Memory B cell (primary cell): ENCODE measurements at regions not wholly inside any gene's neighbourhood (a gene's known extent, or its start where the extent isn't known, plus 50 kb on each side); places are given as distances from the start of the nearest gene placed in this dataset.
A peak's percentile ranks its signal among the peaks of the same experiment; 100 is the strongest.

Source experiments
- ATAC-seq: fragments of 150-1000 bp; cut with Tn5 transposase; 2 replicates; pipeline ENCODE4 v1.10.0; 2021; ENCODE audit warnings: low read depth, mild to moderate bottlenecking, moderate library complexity
- DNase-seq, 2 donors: peaks; one replicate each; pipeline ENCODE4 v3.0.0; 2022; ENCODE audit warnings: low spot score in 2 of 2
- H3K27ac Mint-ChIP-seq: one replicate; pipeline ENCODE4 v1.8.0; 2022; ENCODE audit warnings: mild to moderate bottlenecking, moderate library complexity, mixed read lengths
- H3K27me3 Mint-ChIP-seq: one replicate; pipeline ENCODE4 v1.8.0; 2022; ENCODE audit warnings: mixed read lengths
- H3K36me3 Mint-ChIP-seq: one replicate; pipeline ENCODE4 v1.8.0; 2022; ENCODE audit warnings: mild to moderate bottlenecking, mixed read lengths
- H3K4me1 Mint-ChIP-seq: one replicate; pipeline ENCODE4 v1.8.0; 2022; ENCODE audit warnings: mixed read lengths
- H3K4me3 Mint-ChIP-seq: one replicate; pipeline ENCODE4 v1.8.0; 2022; ENCODE audit warnings: mild to moderate bottlenecking, moderate library complexity, mixed read lengths
- H3K9me3 Mint-ChIP-seq: one replicate; pipeline ENCODE4 v1.8.0; 2022; ENCODE audit warnings: mixed read lengths

DNA sequence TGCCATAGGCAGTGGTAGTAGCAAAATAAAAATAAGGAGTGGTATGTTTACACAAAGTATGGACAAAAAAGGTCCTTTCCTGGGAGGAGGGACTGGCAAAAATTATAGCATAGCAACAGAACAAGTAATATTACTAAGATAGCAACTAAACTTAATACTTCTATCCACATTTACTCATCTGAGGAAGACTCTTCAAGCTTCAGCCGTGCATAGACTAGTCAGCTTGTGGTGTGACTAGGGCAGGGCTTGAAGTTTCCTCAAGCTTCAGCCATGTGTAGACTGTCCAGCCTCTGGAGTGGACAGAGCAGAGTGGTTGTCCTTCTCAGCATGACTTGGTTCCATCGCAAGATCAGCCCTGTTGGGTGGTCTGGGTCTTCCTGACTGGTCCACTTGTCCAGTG lies 268.3 kb upstream of the RBMY1B start:
- peak overlapping the region; percentile 98 for H3K27ac Mint-ChIP-seq
- peaks cover 2% of the 10 kb centered on the region for H3K9me3 Mint-ChIP-seq
- H3K4me3 Mint-ChIP-seq = no peak overlapping the region
- no peak for DNase-seq
- peaks cover 18% of the 10 kb centered on the region for H3K4me1 Mint-ChIP-seq
- no peak for ATAC-seq
- peaks cover 16% of the 10 kb centered on the region for H3K36me3 Mint-ChIP-seq
- no peaks in the 10 kb centered on the region for H3K27me3 Mint-ChIP-seq

DNA sequence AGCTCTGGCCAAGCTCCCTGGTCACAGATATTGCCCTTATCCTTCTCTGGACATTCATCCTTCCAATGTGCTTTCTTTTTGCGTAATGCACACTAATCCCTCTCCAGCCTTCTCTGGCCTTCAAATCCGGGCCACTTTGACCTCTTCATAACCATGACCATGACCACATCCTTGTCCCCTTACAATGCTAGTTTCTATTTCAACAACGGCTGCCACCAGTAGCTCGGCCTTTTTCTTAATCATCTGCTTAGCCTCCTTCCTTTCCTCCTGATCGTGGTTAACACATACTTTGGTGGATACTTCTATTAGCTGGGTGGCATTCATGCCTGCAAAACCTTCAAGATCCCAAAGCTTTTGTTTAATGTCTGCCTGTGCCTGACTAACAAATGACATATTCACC lies 264.4 kb upstream of the RBMY1B start:
- Mint-ChIP-seq H3K27ac (peak overlapping the region; percentile 96), H3K36me3 (peaks cover 6% of the 10 kb centered on the region), H3K4me1 (peaks cover 34% of the 10 kb centered on the region), H3K27me3 (no peaks in the 10 kb centered on the region), H3K4me3 (peak overlapping the region; percentile 45), H3K9me3 (no peaks in the 10 kb centered on the region)
- ATAC-seq (no peak), DNase-seq (no peak)

DNA sequence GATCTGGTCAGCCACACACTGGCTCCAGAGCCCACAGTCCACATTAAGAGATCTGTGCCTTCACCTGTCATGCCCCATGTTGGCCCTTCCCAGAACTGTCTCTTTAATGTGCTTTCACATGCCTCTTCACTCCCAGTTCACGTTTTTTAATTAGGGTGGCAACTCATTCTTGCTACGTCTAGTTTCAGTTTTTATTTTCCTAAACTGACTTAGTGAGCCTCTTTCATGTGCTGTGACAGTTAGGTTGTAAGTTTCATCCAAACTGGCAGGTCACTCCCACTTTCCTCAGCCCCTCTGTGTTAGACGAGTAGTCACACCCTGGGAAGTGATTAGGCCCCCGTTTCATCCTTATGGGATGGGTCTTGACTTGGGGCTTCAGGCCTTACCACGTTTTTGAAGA lies 262.5 kb upstream of the RBMY1B start:
- Mint-ChIP-seq H3K27me3 (no peaks in the 10 kb centered on the region), H3K36me3 (no peaks in the 10 kb centered on the region), H3K27ac (peak overlapping the region; percentile 96), H3K4me1 (peaks cover 30% of the 10 kb centered on the region), H3K9me3 (no peaks in the 10 kb centered on the region), H3K4me3 (peak overlapping the region; percentile 39)
- ATAC-seq (peak; percentile 8), DNase-seq (no peak)

DNA sequence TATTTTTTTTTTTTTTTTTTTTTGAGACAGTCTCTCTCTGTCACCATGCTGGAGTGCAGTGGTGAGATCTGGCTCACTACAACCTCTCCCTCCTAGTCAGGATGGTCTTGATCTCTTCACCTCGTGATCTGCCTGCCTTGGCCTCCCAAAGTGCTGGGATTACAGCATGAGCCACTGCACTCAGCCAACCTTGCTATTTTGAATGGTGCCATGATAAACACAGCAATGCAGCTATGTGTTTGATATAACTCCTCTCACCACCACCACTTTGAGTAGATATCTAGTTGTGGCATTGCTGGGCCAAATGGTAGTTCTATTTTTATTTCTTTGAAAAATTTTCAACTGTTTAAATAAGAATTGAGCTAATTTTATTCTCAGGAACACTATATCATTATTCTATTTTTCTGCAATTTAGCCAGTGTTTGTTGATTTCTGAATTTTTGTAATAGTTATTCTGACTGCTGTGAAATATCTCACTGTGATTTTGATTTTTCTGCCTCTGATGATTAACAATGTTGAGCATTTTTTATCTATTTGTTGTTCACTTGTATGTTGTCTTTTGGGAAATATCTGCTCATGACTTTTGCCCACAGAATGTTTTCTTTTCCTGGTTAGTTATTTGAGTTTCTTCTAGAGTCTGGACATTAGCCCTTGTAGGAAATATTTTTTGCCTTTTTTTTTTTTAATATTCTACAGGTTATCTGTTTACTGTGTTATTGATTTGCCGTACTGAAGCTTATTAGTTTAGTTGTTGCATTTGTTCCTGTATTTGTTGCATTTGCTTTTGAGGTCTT lies 257.5 kb upstream of the RBMY1B start:
- H3K27ac Mint-ChIP-seq = no peak overlapping the region
- H3K4me3 Mint-ChIP-seq = no peak overlapping the region
- H3K36me3 Mint-ChIP-seq = no peaks in the 10 kb centered on the region
- H3K9me3 Mint-ChIP-seq = no peaks in the 10 kb centered on the region
- ATAC-seq (no peak), DNase-seq (no peak)
- no peaks in the 10 kb centered on the region for H3K27me3 Mint-ChIP-seq
- peaks cover 26% of the 10 kb centered on the region for H3K4me1 Mint-ChIP-seq

DNA sequence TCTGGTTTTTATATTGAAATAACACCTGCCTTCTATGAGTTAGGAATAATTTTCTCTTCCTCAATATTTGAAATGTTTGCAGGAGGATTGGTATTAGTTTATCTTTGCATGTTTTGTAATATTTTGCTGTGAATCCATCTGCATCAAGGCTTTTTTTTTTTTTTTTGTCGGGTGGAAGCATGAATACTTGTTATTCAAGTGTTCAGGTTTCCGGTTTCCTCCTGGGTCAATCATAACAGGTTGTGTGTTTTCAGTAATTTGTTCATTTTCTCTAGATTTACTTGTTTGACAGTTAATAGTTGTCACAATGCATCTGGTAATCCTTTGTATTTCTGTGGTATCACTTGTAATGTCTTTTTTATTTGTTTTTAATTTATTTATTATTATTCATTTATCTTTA lies 256.7 kb upstream of the RBMY1B start:
- H3K27ac Mint-ChIP-seq = no peak overlapping the region
- ATAC-seq = no peak
- H3K4me3 Mint-ChIP-seq = peak overlapping the region; percentile 70

DNA sequence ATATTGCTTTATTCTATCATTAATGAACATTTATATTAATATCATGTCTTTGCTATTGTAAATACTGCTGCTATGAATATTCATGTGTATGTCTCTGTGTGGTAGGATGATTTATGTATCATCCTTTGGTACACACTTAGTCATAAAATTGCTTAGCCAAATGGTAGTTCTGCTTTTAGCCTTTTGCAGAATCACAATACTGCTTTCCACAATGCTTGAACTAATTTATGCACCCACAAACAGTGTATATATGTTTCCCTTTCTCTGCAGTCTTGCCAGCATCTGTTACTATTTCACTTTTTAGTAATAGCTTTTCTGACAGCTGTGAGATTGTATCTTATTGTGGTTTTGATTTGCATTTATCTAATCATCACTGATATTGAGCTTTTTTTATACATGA lies 254.3 kb upstream of the RBMY1B start:
- Mint-ChIP-seq H3K9me3 (no peaks in the 10 kb centered on the region), H3K4me1 (peaks cover 16% of the 10 kb centered on the region), H3K4me3 (no peak overlapping the region), H3K27me3 (no peaks in the 10 kb centered on the region), H3K27ac (no peak overlapping the region), H3K36me3 (no peaks in the 10 kb centered on the region)
- peak; percentile 89 for ATAC-seq
- no peak for DNase-seq

More for the DNA sequence above, 256.7 kb upstream of the RBMY1B start:
- no peaks in the 10 kb centered on the region for H3K27me3 Mint-ChIP-seq
- no peak for DNase-seq
- no peaks in the 10 kb centered on the region for H3K9me3 Mint-ChIP-seq
- H3K36me3 Mint-ChIP-seq = no peaks in the 10 kb centered on the region
- peaks cover 22% of the 10 kb centered on the region for H3K4me1 Mint-ChIP-seq

DNA sequence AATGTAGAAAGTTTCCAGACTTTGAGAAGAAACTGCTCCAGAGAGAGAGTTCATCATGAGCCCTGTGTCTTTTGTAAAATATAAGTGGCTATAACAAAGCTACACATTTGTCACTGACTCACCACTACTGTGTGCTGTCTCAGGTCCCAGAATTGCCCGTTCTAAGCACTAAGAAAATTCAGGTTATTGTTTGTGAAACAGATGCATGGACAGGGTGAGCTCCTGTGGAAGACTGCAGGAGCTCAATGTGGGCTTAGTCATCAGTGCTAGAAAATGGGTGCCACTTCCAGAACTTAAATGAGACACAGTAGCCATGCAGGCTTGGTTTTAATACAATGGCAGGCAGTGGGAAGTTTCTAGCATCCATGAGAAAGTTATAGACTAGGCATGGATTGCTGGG lies 251.4 kb upstream of the RBMY1B start:
- ATAC-seq (no peak), DNase-seq (no peak)
- Mint-ChIP-seq H3K27ac (peak overlapping the region; percentile 72), H3K4me1 (peaks cover 12% of the 10 kb centered on the region), H3K36me3 (no peaks in the 10 kb centered on the region), H3K27me3 (no peaks in the 10 kb centered on the region), H3K9me3 (no peaks in the 10 kb centered on the region), H3K4me3 (no peak overlapping the region)

DNA sequence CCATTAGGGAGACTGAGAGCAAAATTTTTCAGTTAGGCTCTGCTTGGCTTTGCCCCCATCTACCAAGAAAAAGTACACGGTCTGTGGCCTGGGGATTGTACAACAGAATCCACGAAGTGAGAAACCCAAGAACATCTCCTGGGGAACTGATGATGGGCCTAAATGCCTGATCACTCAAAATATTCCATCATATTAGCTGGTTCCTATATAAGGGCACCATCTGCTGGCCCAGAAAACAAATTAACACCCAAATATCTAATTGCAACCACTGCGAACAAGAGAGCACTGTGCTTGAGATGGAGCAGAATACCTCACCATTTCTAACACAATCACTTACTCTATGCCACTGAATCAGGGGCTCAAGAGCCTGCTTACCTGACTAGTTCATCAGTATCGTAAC lies 250.8 kb upstream of the RBMY1B start:
- peaks cover 10% of the 10 kb centered on the region for H3K4me1 Mint-ChIP-seq
- H3K9me3 Mint-ChIP-seq = no peaks in the 10 kb centered on the region
- no peaks in the 10 kb centered on the region for H3K36me3 Mint-ChIP-seq
- no peaks in the 10 kb centered on the region for H3K27me3 Mint-ChIP-seq
- DNase-seq = no peak
- peak overlapping the region; percentile 72 for H3K27ac Mint-ChIP-seq
- peak; percentile 59 for ATAC-seq
- no peak overlapping the region for H3K4me3 Mint-ChIP-seq

DNA sequence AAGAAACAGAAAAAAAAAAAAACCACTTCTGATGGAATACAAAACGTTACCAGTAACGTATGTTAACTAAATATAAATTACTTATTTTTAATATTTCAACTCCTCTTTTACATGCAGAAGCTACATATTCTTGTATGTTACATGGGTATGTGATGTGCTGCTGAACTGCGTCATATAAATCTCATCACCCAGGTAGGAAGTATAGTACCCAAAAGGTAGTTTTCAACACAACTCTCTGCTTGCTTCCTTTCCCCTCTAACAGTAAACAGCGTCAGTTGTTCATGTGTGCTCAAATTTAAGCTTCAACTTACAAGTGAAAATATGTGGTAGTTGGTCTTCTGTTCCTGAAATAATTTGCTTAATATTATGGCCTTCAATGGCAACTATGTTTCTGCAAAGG lies 250.0 kb upstream of the RBMY1B start:
- no peaks in the 10 kb centered on the region for H3K36me3 Mint-ChIP-seq
- DNase-seq (no peak), ATAC-seq (no peak)
- no peaks in the 10 kb centered on the region for H3K9me3 Mint-ChIP-seq
- peaks cover 10% of the 10 kb centered on the region for H3K4me1 Mint-ChIP-seq
- no peaks in the 10 kb centered on the region for H3K27me3 Mint-ChIP-seq
- no peak overlapping the region for H3K27ac Mint-ChIP-seq
- no peak overlapping the region for H3K4me3 Mint-ChIP-seq

DNA sequence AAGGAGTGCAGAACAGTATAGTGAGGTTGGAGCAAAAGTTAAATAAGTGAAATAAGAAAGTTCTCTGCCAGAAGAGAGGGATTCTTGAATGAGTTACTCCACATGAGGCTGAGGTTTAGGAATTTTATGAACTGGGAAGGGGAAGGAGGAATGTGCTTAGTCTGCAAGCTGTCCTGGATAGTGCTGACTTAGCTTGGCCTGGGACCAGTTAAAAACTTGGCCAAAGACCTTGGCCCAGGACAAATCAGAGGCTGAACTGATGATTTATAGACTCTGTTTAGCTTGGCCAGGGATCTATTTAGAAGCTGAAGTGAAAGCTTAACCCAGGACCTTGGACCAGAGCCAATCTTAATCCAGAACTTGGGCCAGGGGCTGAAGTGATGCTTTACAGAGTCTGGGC lies 244.4 kb upstream of the RBMY1B start:
- no peak for DNase-seq
- no peak overlapping the region for H3K27ac Mint-ChIP-seq
- no peaks in the 10 kb centered on the region for H3K27me3 Mint-ChIP-seq
- ATAC-seq = no peak
- H3K4me3 Mint-ChIP-seq = no peak overlapping the region
- H3K4me1 Mint-ChIP-seq = no peaks in the 10 kb centered on the region
- no peaks in the 10 kb centered on the region for H3K9me3 Mint-ChIP-seq
- no peaks in the 10 kb centered on the region for H3K36me3 Mint-ChIP-seq

DNA sequence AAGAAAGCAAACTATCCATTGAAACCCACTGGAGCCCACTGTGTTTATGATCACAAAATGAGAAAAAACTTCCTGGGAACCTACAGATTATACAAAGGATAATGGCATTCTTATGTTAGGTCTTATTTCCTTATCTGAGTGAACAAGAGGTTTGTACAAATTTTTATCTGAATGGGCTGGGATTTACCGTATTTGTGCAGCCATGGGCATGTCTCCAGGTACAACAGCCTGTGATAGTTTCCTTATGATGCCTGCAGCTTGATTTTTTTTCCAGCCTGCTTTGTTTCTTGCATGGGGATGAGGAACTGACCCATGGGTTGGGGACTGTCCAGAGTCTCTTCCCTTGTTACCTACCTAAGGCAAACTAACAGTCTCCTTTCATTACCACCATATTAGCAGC lies 244.0 kb upstream of the RBMY1B start:
- Mint-ChIP-seq H3K4me1 (no peaks in the 10 kb centered on the region), H3K9me3 (no peaks in the 10 kb centered on the region), H3K36me3 (no peaks in the 10 kb centered on the region), H3K4me3 (no peak overlapping the region), H3K27me3 (no peaks in the 10 kb centered on the region), H3K27ac (no peak overlapping the region)
- DNase-seq = no peak
- no peak for ATAC-seq

DNA sequence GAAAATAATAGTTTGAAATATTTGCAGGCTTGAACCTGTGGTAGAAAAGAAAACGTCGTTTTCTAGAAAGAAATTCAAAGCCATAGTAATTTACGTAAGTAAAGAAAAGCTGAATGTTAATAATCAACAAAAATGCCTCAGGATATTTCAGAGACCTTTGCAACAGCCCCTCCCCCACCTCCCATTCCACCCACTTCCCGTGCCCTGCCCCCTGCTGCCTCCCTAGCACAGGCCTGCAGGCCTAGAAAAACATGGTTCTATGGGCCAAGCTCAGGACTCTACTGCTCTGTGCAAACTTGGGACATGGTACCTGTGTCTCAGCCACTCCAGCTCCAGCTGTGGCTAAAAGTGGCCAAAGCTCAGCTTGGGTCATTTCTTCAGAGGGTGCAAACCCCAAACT lies 223.4 kb upstream of the RBMY1B start:
- no peak for DNase-seq
- no peak for ATAC-seq
- Mint-ChIP-seq H3K27ac (no peak overlapping the region), H3K27me3 (no peaks in the 10 kb centered on the region), H3K36me3 (no peaks in the 10 kb centered on the region), H3K4me1 (peaks cover 6% of the 10 kb centered on the region), H3K4me3 (no peak overlapping the region), H3K9me3 (no peaks in the 10 kb centered on the region)

DNA sequence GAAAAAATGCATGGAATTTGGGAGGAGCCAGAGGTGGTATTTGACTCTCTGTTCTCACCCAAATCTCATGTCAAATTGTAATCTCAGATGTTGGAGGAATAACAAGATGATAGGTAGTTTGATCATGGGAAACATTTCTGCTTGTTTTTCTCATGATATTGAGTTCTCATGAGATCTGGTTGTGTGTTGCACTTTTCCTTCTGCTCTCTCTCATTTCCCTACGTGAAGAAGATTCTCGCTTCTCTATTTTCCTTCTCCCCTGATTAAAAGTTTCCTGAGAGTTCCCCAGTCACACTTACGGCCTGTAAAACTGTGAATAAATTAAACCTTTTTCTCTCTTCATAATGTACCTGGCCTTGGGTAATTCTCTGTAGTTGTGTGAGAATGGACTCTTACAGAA lies 222.2 kb upstream of the RBMY1B start:
- peaks cover 6% of the 10 kb centered on the region for H3K4me1 Mint-ChIP-seq
- no peaks in the 10 kb centered on the region for H3K36me3 Mint-ChIP-seq
- peak overlapping the region; percentile 47 for H3K27ac Mint-ChIP-seq
- no peak overlapping the region for H3K4me3 Mint-ChIP-seq
- DNase-seq (no peak), ATAC-seq (no peak)
- no peaks in the 10 kb centered on the region for H3K9me3 Mint-ChIP-seq
- no peaks in the 10 kb centered on the region for H3K27me3 Mint-ChIP-seq

DNA sequence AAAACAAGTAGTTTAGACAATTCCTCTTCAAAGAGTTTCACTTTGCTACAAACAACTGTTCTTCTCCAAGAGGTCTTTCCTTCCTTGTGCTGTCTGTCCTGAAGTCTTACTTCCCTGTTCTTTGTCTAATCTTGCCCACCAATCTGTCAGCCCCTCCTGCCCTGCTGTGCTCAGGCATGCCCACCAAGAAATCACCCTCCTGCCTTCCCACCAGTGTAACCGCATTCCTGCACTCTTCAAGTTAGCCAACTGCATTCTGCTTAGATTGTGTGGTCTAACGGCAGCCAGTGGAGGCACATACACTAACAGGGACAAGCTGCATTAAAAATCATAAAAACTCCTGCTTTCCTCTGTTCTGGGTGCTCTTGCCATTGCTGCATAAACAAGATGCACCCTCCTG lies 215.9 kb upstream of the RBMY1B start:
- Mint-ChIP-seq H3K36me3 (peaks cover 7% of the 10 kb centered on the region), H3K9me3 (peaks cover 6% of the 10 kb centered on the region), H3K27ac (no peak overlapping the region), H3K27me3 (no peaks in the 10 kb centered on the region), H3K4me1 (peaks cover 4% of the 10 kb centered on the region), H3K4me3 (no peak overlapping the region)
- ATAC-seq (no peak), DNase-seq (no peak)

DNA sequence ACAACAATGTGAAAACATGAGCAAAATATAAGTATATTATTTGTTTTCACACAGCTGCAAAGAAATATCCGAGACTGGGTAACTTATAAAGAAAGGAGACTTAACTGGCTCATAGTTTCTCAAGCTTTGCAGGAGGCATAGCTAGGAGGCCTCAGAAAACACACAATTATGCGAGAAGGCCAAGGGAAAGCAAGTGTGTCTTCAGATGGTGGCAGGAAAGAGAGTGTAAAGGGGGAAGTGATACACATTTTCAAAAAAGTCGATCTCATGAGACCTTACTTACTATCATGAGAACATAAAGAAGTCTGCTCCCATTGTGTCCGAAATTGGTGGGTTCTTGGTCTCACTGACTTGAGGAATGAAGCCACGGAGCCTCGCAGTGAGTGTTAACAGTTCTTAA lies 208.9 kb upstream of the RBMY1B start:
- DNase-seq (no peak), ATAC-seq (peak; percentile 53)
- H3K4me3 Mint-ChIP-seq = peak overlapping the region; percentile 59
- H3K27ac Mint-ChIP-seq = peak overlapping the region; percentile 50
- H3K36me3 Mint-ChIP-seq = no peaks in the 10 kb centered on the region
- H3K4me1 Mint-ChIP-seq = peaks cover 5% of the 10 kb centered on the region
- H3K27me3 Mint-ChIP-seq = no peaks in the 10 kb centered on the region
- no peaks in the 10 kb centered on the region for H3K9me3 Mint-ChIP-seq
